HG03432 (cell line): ENCODE measurements at regions not wholly inside any gene's neighbourhood (a gene's known extent, or its start where the extent isn't known, plus 50 kb on each side); places are given as distances from the start of the nearest gene placed in this dataset.

ENCODE experiments used
- ATAC-seq: cut with Tn5 transposase; IDR thresholded peaks from one replicate; pipeline ENCODE4 v1.9.1; 2021; ENCODE audit warnings: mild to moderate bottlenecking, moderate library complexity; ENCODE audit not compliant: unreplicated experiment

GRCh38 chr12:105834496-105834895, 304.3 kb downstream of the NUAK1 start:
- no peak for ATAC-seq

- no peak for ATAC-seq
Observed at GRCh38 chr12:105835580-105836241, 303.0 kb downstream of the NUAK1 start.

GRCh38 chr12:105836242-105836622, 302.5 kb downstream of the NUAK1 start:
- no peak for ATAC-seq

DNA sequence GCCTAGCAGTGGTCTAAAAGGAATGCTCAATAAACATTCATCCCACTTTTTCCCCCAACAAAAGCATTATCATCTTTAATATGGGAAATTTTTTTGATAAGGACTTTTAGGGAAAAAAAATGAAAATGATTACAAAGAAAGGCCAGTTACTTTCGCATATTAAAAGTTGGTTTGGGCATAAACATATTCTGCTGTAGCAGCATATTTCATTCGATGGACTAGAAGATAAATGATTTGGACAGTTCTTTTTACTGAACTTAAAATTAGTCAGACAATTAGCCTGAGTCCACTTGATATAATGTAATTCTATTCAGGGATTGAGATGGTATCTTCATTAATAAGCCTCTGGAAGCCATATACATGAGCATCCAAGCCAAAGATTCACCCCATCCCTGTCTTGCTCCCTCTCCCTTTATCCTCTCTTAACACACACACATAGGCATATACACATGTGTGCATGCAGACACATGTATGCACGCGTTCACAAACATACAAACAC, 299.1 kb downstream of the NUAK1 start:
- no peak for ATAC-seq

GRCh38 chr12:105840384-105840783, 298.4 kb downstream of the NUAK1 start:
- ATAC-seq, result no peak

GRCh38 chr12:105841840-105842239, 296.9 kb downstream of the NUAK1 start:
- ATAC-seq, result no peak

DNA sequence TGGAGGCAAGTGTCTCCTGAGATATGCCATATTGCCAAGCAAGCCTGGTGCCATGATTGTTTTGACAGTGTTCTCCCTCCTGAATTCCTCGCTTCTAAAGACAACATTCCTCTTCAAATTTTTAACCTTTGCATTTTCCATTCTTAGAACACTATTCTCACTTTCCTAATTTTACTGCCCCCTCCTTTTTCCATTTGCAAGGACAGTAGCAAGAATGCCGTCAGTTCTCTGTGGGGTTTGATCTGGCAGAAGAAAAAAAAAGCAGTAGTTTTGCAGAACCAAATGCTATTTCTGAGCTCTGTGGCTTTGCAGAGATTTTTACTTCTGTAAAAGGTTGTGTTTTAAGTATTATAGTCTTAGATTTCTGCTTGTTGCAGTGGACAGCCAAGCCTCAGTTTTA, 295.2 kb downstream of the NUAK1 start:
- ATAC-seq, result no peak

DNA sequence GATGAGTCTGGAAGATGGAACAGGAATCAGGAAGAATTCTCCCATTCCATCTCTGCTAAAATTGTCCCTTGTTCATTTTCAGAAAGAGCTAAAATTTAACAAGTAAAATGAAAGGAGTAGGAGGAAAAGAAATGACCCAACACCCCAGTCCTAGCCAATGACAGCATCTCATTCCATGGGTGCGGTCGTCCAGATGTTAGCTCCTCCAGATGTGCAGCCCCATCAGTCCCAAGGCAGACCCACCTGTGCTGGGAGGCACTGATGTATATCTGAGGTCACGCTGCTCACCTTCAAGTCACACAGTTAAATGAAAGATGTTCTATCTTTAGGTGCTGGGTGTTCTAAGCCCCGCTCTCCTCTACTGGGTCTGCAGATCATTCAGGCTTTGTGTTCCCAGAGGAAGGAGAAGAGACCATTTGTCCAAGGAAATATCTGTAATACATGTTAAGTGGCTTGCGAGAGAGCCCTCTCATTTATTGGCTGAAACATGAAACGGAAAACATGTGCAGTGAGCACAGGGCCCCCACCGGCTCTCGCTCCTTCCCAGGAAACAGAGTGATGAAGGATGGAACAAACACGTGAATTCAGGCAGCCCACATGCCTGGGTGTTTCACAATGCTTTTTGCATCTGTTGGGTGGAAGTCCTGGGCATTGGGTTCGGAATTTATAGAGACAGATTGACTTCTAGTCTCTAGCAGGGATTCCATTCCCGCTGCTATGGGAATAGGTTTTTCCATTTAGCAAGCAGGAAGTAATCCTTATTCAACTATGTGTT, 294.6 kb downstream of the NUAK1 start:
- ATAC-seq, result no peak

DNA sequence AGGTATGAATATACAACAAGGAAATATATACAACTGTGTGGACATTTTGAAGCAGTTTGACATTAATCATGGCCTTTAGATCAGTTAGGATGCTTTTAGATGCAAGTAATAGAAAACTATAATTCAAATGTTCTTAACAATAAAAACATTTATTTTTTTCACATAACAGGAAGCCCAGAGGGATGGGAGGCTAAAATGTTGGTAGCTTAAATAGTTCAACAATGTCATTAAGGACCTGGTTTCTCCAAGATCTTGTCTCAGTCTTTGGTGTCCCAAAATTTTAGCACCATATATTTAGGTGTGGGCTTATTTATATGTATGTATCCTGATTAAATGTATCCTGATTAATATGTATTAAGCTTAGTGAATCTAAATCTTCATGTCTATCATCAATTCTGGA, 292.4 kb downstream of the NUAK1 start:
- ATAC-seq, result no peak

DNA sequence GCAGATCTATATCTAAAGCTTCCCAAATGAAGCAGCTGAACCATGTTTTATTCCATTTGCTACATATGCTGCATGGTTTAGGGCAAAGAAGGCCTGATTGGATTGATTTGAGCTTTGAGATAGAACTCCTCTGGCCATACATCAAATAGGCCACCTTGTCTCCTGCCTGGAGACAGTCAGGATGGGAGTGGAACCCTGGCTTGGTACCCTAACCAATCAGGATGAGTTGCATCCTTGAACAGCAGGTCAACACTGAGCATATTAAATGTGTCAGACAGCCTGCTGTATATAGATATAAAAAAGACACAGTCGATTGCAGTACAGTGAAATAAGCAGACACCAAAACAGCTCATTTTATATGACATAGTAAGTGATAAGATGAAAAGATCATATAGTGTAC, 291.7 kb downstream of the NUAK1 start:
- no peak for ATAC-seq

GRCh38 chr12:105848286-105848685, 290.5 kb downstream of the NUAK1 start:
- no peak for ATAC-seq

- no peak for ATAC-seq
Observed at GRCh38 chr12:105850103-105850968, 288.4 kb downstream of the NUAK1 start.

DNA sequence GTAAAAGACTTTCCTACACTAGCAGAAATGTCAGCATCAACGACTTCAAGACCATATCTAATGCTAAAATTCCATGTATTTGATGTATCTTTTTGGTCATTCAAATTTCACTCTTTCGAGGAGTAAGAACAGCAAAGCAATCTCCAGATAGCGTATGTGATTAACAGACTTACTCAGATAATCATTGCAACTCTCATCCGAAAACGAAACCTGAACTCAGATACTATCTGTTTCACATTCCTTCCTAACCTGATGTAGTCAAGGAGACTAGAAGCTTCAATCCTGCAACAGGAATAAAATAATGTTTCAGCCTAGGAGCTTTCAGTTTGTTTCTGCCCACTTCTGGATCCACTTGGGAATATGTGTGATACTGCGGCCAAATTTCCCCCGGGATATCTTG, 286.3 kb downstream of the NUAK1 start:
- ATAC-seq, result no peak

DNA sequence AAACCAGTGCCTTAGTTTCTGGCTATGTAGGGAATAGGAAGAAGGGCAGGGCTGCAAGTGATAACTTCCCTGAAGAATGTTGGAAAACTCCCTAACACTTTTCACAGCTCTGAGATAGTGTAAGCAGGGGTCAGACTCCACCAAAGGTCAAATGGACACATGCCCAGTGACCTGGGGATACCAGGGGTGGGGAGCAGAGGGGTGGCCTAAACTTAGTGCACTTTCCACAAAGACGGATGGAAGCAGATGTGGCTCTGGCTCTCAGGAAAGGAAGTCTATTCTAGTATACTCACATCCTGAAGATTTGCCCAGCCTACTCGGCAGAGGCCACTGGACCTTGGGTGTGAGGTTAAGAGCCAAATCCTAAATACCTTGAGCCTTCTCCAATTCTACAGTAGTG, 285.8 kb downstream of the NUAK1 start:
- no peak for ATAC-seq

- ATAC-seq, result no peak
Observed at GRCh38 chr12:105854071-105854470, 284.7 kb downstream of the NUAK1 start.

GRCh38 chr12:105855361-105856047, 283.2 kb downstream of the NUAK1 start:
- no peak for ATAC-seq

- no peak for ATAC-seq
Observed at GRCh38 chr12:105856048-105856405, 282.7 kb downstream of the NUAK1 start.

DNA sequence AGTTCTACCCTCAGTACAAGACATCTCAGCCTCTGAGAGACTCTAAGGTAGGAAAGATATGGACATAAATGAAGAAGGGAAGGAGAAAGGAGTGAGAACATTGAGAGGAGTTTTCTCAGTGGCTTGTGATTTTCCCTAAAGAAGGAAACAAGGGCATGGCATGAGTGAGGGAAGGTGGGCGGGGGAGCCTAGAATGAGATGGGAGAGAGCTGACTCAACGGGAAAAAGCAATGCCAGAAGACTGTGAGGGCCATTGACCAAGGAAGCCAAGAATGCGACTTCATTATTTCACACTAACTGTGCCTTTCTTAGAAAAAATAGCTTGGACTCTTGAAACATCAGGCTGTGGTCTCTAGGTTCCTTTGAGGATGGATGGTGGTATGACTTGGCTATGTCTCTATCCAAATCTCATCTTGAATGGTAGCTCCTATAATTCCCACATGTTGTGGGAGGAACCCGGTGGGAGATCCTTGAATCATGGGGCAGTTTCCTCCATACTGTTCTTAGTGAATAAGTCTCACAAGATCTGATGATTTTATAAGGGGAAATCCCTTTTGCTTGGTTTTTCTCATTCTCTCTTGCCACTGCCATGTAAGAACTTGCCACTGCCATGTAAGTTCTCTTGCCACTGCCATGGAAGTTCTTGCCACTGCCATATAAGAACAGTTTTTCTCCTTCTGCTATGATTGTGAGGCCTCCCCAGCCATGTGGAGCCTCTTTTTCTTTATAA, 279.6 kb downstream of the NUAK1 start:
- ATAC-seq, result no peak

- ATAC-seq, result no peak
Observed at GRCh38 chr12:105860561-105861207, 278.1 kb downstream of the NUAK1 start.

DNA sequence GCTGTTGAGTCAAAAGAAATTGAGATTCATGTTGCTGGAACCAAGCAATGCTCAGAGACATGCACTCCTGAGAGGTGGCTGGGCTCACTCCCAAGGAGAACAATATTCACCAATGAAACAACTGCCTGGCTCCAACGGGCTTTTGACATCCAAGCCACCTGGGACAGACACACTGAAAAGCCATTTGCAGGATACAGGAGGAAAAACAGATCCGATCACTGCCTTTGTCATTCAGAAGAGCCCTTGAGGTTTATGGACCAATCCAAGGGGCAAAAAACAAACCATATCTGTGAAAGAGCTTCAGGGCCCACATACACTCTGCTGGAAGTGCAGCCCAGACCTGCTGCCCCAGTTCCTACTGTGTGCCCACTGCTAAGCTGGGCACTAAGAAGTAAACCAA, 277.5 kb downstream of the NUAK1 start:
- ATAC-seq, result no peak
